SK-N-SH treated with all-trans-retinoic acid at 6 μM for 48 hours (cell line): ENCODE measurements at regions not wholly inside any gene's neighbourhood (a gene's known extent, or its start where the extent isn't known, plus 50 kb on each side); places are given as distances from the start of the nearest gene placed in this dataset.

Experiments used
- ATAC-seq: fragments of 200-7000 bp; cut with Tn5 transposase; 3 replicates; pipeline ENCODE4 v1.9.1; 2020; ENCODE audit warnings: mild to moderate bottlenecking, moderate library complexity
- ARNTL ChIP-seq: fragments of 450-650 bp; formaldehyde crosslinking; IDR thresholded peaks from 2 replicates; pipeline ENCODE4 v1.5.0; 2020; ENCODE audit warnings: low read depth, mild to moderate bottlenecking, moderate library complexity, borderline replicate concordance
- BACH2 ChIP-seq: fragments of 250-450 bp; sonication (Bioruptor Pico); IDR thresholded peaks from 2 replicates; pipeline ENCODE4 v1.9.0; 2021; ENCODE audit warnings: mild to moderate bottlenecking, borderline replicate concordance
- CREB5 ChIP-seq: fragments of 250-450 bp; sonication (Bioruptor Pico); IDR thresholded peaks from 2 replicates; pipeline ENCODE4 v1.5.1; 2020; ENCODE audit warnings: low read depth, mild to moderate bottlenecking, moderate library complexity
- CSDC2 ChIP-seq: fragments of 250-450 bp; sonication (Bioruptor Pico); IDR thresholded peaks from 2 replicates; pipeline ENCODE4 v1.5.0; 2020; ENCODE audit warnings: mild to moderate bottlenecking, moderate library complexity
- CSRNP3 ChIP-seq: fragments of 250-450 bp; sonication (Bioruptor Pico); IDR thresholded peaks from 2 replicates; pipeline ENCODE4 v1.5.1; 2021; ENCODE audit warnings: mild to moderate bottlenecking, moderate library complexity
- ESRRG ChIP-seq: fragments of 250-450 bp; sonication (Bioruptor Pico); IDR thresholded peaks from 2 replicates; pipeline ENCODE4 v1.6.1; 2021; ENCODE audit warnings: mild to moderate bottlenecking
- GLIS3 ChIP-seq: fragments of 250-450 bp; sonication (Bioruptor Pico); IDR thresholded peaks from 2 replicates; pipeline ENCODE4 v1.5.0; 2020; ENCODE audit warnings: mild to moderate bottlenecking, moderate library complexity
- ISL1 ChIP-seq: fragments of 250-450 bp; sonication (Bioruptor Pico); IDR thresholded peaks from 2 replicates; pipeline ENCODE4 v2.1.2; 2022; ENCODE audit warnings: mild to moderate bottlenecking, moderate library complexity
- POU6F1 ChIP-seq: fragments of 250-450 bp; sonication (Bioruptor Pico); IDR thresholded peaks from 2 replicates; pipeline ENCODE4 v1.8.0; 2021; ENCODE audit warnings: low read depth, mild to moderate bottlenecking, moderate library complexity, borderline replicate concordance
- PPARA ChIP-seq: fragments of 250-450 bp; sonication (Bioruptor Pico); IDR thresholded peaks from 2 replicates; pipeline ENCODE4 v1.5.0; 2020; ENCODE audit warnings: mild to moderate bottlenecking, borderline replicate concordance
- RARB ChIP-seq: fragments of 250-450 bp; sonication (Bioruptor Pico); IDR thresholded peaks from 2 replicates; pipeline ENCODE4 v1.8.0; 2021; ENCODE audit warnings: mild to moderate bottlenecking, moderate library complexity
- SNAI2 ChIP-seq: fragments of 250-450 bp; sonication (Bioruptor Pico); IDR thresholded peaks from 2 replicates; pipeline ENCODE4 v1.5.0; 2020; ENCODE audit warnings: mild to moderate bottlenecking, moderate library complexity
- TOX ChIP-seq: fragments of 250-450 bp; sonication (Bioruptor Pico); IDR thresholded peaks from 2 replicates; pipeline ENCODE4 v1.8.0; 2021; ENCODE audit warnings: mild to moderate bottlenecking, moderate library complexity, borderline replicate concordance
- TSHZ2 ChIP-seq: fragments of 250-450 bp; sonication (Bioruptor Pico); IDR thresholded peaks from 2 replicates; pipeline ENCODE4 v1.5.0; 2020; ENCODE audit warnings: mild to moderate bottlenecking, moderate library complexity
- ZC3H10 ChIP-seq: fragments of 250-450 bp; sonication (Bioruptor Pico); IDR thresholded peaks from 2 replicates; pipeline ENCODE4 v1.5.1; 2021; ENCODE audit warnings: mild to moderate bottlenecking, moderate library complexity
- ZFP3 ChIP-seq: fragments of 250-450 bp; sonication (Bioruptor Pico); IDR thresholded peaks from 2 replicates; pipeline ENCODE4 v1.5.0; 2020; ENCODE audit warnings: mild to moderate bottlenecking, moderate library complexity
- ZNF565 ChIP-seq: fragments of 450-650 bp; formaldehyde crosslinking; conservative IDR thresholded peaks from 2 replicates; pipeline ENCODE4 v1.5.0; 2020; ENCODE audit warnings: low read depth, mild to moderate bottlenecking, moderate library complexity
- ZNF70 ChIP-seq: fragments of 450-650 bp; formaldehyde crosslinking; IDR thresholded peaks from 2 replicates; pipeline ENCODE4 v1.5.0; 2020; ENCODE audit warnings: mild to moderate bottlenecking, moderate library complexity
- ZNF8 ChIP-seq: fragments of 450-650 bp; formaldehyde crosslinking; IDR thresholded peaks from 2 replicates; pipeline ENCODE4 v1.5.0; 2020; ENCODE audit warnings: mild to moderate bottlenecking, moderate library complexity

GRCh38 chr7:114196517-114196916 is 218.1 kb upstream of the FOXP2 start:
- TF ChIP-seq CSDC2 (no peak), ZFP3 (CRISPR knock-in tag) (no peak), ISL1 (CRISPR knock-in tag) (no peak), RARB (no peak), TSHZ2 (CRISPR knock-in tag) (no peak), PPARA (CRISPR knock-in tag) (no peak), POU6F1 (CRISPR knock-in tag) (no peak), ZNF8 (CRISPR knock-in tag) (no peak), TOX (CRISPR knock-in tag) (no peak), ARNTL (CRISPR knock-in tag) (no peak), BACH2 (CRISPR knock-in tag) (no peak)
- no peak for ATAC-seq

GRCh38 chr7:114190387-114190786 is 224.2 kb upstream of the FOXP2 start:
- no peak for ATAC-seq
- TF ChIP-seq SNAI2 (CRISPR knock-in tag) (no peak), ZNF8 (CRISPR knock-in tag) (no peak), ZNF565 (no peak), ZFP3 (CRISPR knock-in tag) (no peak)
- TF ChIP-seq, all 23 proteins: peak for 0

GRCh38 chr7:114183311-114184088 is 231.1 kb upstream of the FOXP2 start:
- TF ChIP-seq CSDC2 (no peak), CSRNP3 (no peak), ZC3H10 (CRISPR knock-in tag) (no peak)

DNA sequence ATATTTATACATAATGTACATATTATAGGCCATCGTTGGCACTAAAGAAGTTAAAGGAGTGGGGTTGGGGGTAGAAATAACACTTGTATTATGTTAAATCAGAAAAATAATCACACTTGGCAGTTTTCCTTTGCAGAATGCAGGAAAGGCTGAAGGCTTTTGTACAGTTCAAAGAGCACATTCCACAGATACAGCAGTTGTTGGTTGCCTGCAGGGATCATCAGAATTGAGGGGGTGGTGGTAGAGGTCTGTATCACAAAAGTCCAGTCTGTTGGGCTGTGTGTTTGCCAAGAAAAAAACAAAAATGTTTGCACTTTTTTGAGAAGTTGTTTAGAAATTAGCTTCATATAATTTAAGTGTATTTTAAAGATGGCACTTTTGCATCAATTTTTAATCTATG is 231.8 kb upstream of the FOXP2 start:
- no peak for ATAC-seq
- TF ChIP-seq TSHZ2 (CRISPR knock-in tag): no peak
- TF ChIP-seq GLIS3 (CRISPR knock-in tag): no peak

More at GRCh38 chr7:114183311-114184088, 231.1 kb upstream of the FOXP2 start:
- no peak for ATAC-seq

- no peak for ATAC-seq
- TF ChIP-seq CREB5 (CRISPR knock-in tag): no peak
- no peak for TF ChIP-seq ZNF70 (CRISPR knock-in tag)
- TF ChIP-seq ZNF565: no peak
- TF ChIP-seq GLIS3 (CRISPR knock-in tag): no peak
- no peak for TF ChIP-seq RARB
- TF ChIP-seq ESRRG (CRISPR knock-in tag): no peak
- TF ChIP-seq SNAI2 (CRISPR knock-in tag): no peak
- no peak for TF ChIP-seq ISL1 (CRISPR knock-in tag)
- no peak for TF ChIP-seq BACH2 (CRISPR knock-in tag)
These were observed 233.3 kb upstream of the FOXP2 start for GRCh38 chr7:114181280-114181679.
